DOHH2 (cell line): ENCODE measurements at regions not wholly inside any gene's neighbourhood (a gene's known extent, or its start where the extent isn't known, plus 50 kb on each side); places are given as distances from the start of the nearest gene placed in this dataset.

ENCODE experiments used
- EZH2phosphoT487 ChIP-seq: fragments of 200-600 bp; sonication (generic); IDR thresholded peaks from 2 replicates; pipeline ENCODE4 v1.6.1; 2017; ENCODE audit warnings: borderline replicate concordance, mild to moderate bottlenecking, antibody characterized with exemption, low read length, moderate library complexity, mixed read lengths
- TF ChIP-seq, protein P1 (sequence below): fragments of 200-600 bp; sonication (generic); IDR thresholded peaks from one replicate; pipeline ENCODE4 v1.5.1; 2014; ENCODE audit warnings: antibody characterized with exemption, mild to moderate bottlenecking, low read depth, low read length; ENCODE audit not compliant: poor library complexity, severe bottlenecking

DNA sequence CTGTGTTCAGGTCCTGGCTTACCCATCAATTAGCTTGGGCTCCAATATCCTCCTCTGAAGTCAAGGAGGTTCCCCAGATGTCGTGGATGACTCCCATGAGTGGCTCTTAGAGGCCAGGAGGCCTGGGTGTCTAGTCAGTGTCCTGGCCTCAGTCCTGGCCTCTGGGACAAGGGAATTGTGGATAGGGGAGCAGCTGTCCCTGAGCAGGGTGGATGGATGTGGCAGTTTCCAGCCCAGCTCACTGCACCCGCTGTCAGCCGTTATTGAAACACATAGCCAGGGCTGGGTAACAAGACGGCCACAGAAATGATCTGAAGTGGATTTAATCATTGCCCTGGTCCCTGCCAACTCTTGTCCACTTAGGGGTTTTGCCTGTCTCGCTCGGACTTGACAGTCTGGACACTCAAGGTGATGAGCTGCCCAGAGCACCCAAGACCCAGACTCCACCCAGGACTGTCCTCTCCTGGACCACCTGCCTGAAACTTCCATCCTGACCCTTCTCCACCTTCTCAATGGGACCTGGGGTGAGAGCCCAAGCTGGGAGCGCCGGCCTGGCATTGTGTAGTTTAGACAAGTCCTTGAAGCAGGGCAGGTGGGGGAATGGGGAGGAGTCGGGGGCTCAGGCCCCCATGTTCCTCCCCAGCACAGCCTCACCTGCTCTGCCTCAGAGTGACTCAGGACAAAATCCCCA, 182.1 kb upstream of the SDK2 start:
- TF ChIP-seq, protein P1, sequence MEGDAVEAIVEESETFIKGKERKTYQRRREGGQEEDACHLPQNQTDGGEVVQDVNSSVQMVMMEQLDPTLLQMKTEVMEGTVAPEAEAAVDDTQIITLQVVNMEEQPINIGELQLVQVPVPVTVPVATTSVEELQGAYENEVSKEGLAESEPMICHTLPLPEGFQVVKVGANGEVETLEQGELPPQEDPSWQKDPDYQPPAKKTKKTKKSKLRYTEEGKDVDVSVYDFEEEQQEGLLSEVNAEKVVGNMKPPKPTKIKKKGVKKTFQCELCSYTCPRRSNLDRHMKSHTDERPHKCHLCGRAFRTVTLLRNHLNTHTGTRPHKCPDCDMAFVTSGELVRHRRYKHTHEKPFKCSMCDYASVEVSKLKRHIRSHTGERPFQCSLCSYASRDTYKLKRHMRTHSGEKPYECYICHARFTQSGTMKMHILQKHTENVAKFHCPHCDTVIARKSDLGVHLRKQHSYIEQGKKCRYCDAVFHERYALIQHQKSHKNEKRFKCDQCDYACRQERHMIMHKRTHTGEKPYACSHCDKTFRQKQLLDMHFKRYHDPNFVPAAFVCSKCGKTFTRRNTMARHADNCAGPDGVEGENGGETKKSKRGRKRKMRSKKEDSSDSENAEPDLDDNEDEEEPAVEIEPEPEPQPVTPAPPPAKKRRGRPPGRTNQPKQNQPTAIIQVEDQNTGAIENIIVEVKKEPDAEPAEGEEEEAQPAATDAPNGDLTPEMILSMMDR = no peak
- no peak for TF ChIP-seq EZH2phosphoT487
